Suprapubic skin (tissue), 4 donors: ENCODE measurements at regions not wholly inside any gene's neighbourhood (a gene's known extent, or its start where the extent isn't known, plus 50 kb on each side); places are given as distances from the start of the nearest gene placed in this dataset.

Experiments used
- POLR2A ChIP-seq, 2 donors: fragments of 450-650 bp; IDR thresholded peaks; one replicate each; pipeline ENCODE4 v1.6.1; 2017; ENCODE audit warnings: antibody characterized with exemption in 2 of 2, mild to moderate bottlenecking in 2 of 2, moderate library complexity in 2 of 2
- POLR2AphosphoS5 ChIP-seq, 3 donors: sonication (generic); formaldehyde crosslinking; IDR thresholded peaks; one replicate each; pipeline ENCODE4 v1.6.1; 2017; ENCODE audit warnings: antibody characterized with exemption in 3 of 3
- TF ChIP-seq, protein P1 (sequence below), 2 donors: fragments of 200-600 bp in 1 of 2; fragments of 450-650 bp in 1 of 2; sonication (generic) in 1 of 2; IDR thresholded peaks; one replicate each; pipeline ENCODE4 v1.5.1; 2016 to 2019; ENCODE audit warnings: antibody characterized with exemption in 2 of 2, mild to moderate bottlenecking in 1 of 2, moderate library complexity in 1 of 2

DNA sequence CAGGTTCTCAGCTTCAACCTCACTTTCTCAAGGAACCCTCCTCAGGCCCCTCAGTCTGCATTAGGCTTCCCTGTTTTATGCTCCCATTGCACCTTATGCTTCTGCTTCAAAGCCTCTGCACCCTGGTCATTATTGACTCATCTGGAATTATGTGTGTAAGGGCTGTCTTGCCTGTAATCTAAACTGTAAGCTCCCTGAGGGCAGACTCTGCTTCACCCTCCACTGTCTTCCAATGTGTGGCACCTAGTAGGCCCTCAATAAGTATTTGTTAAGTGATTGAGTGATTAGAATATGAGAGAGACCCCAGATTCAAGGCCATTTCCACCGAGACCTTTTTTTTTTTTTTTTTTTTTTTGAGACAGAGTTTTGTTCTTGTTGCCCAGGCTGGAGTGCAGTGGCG is 79.1 kb downstream of the VCPKMT start:
- TF ChIP-seq POLR2A (IDR thresholded peaks at IDR 0.05) (no peak), POLR2AphosphoS5 (IDR thresholded peaks at IDR 0.05) (no peak)
- TF ChIP-seq, protein P1, sequence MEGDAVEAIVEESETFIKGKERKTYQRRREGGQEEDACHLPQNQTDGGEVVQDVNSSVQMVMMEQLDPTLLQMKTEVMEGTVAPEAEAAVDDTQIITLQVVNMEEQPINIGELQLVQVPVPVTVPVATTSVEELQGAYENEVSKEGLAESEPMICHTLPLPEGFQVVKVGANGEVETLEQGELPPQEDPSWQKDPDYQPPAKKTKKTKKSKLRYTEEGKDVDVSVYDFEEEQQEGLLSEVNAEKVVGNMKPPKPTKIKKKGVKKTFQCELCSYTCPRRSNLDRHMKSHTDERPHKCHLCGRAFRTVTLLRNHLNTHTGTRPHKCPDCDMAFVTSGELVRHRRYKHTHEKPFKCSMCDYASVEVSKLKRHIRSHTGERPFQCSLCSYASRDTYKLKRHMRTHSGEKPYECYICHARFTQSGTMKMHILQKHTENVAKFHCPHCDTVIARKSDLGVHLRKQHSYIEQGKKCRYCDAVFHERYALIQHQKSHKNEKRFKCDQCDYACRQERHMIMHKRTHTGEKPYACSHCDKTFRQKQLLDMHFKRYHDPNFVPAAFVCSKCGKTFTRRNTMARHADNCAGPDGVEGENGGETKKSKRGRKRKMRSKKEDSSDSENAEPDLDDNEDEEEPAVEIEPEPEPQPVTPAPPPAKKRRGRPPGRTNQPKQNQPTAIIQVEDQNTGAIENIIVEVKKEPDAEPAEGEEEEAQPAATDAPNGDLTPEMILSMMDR (IDR thresholded peaks at IDR 0.05), result no peak
